SK-N-SH treated with all-trans-retinoic acid at 6 μM for 48 hours (cell line): ENCODE measurements at regions not wholly inside any gene's neighbourhood (a gene's known extent, or its start where the extent isn't known, plus 50 kb on each side); places are given as distances from the start of the nearest gene placed in this dataset.

Experiments
- ATAC-seq: fragments of 200-7000 bp; cut with Tn5 transposase; 3 replicates; pipeline ENCODE4 v1.9.1; 2020; ENCODE audit warnings: mild to moderate bottlenecking, moderate library complexity
- ARNTL ChIP-seq: fragments of 450-650 bp; formaldehyde crosslinking; IDR thresholded peaks from 2 replicates; pipeline ENCODE4 v1.5.0; 2020; ENCODE audit warnings: low read depth, mild to moderate bottlenecking, moderate library complexity, borderline replicate concordance
- BACH2 ChIP-seq: fragments of 250-450 bp; sonication (Bioruptor Pico); IDR thresholded peaks from 2 replicates; pipeline ENCODE4 v1.9.0; 2021; ENCODE audit warnings: mild to moderate bottlenecking, borderline replicate concordance
- CSDC2 ChIP-seq: fragments of 250-450 bp; sonication (Bioruptor Pico); IDR thresholded peaks from 2 replicates; pipeline ENCODE4 v1.5.0; 2020; ENCODE audit warnings: mild to moderate bottlenecking, moderate library complexity
- ESRRG ChIP-seq: fragments of 250-450 bp; sonication (Bioruptor Pico); IDR thresholded peaks from 2 replicates; pipeline ENCODE4 v1.6.1; 2021; ENCODE audit warnings: mild to moderate bottlenecking
- GLIS3 ChIP-seq: fragments of 250-450 bp; sonication (Bioruptor Pico); IDR thresholded peaks from 2 replicates; pipeline ENCODE4 v1.5.0; 2020; ENCODE audit warnings: mild to moderate bottlenecking, moderate library complexity
- ISL1 ChIP-seq: fragments of 250-450 bp; sonication (Bioruptor Pico); IDR thresholded peaks from 2 replicates; pipeline ENCODE4 v2.1.2; 2022; ENCODE audit warnings: mild to moderate bottlenecking, moderate library complexity
- OSR1 ChIP-seq: fragments of 250-450 bp; sonication (Bioruptor Pico); IDR thresholded peaks from 2 replicates; pipeline ENCODE4 v1.8.0; 2022; ENCODE audit warnings: moderate library complexity, mild to moderate bottlenecking, inconsistent platforms
- PATZ1 ChIP-seq: fragments of 250-450 bp; sonication (Bioruptor Pico); IDR thresholded peaks from 2 replicates; pipeline ENCODE4 v1.8.0; 2020; ENCODE audit warnings: mild to moderate bottlenecking, moderate library complexity, borderline replicate concordance
- PPARA ChIP-seq: fragments of 250-450 bp; sonication (Bioruptor Pico); IDR thresholded peaks from 2 replicates; pipeline ENCODE4 v1.5.0; 2020; ENCODE audit warnings: mild to moderate bottlenecking, borderline replicate concordance
- RARB ChIP-seq: fragments of 250-450 bp; sonication (Bioruptor Pico); IDR thresholded peaks from 2 replicates; pipeline ENCODE4 v1.8.0; 2021; ENCODE audit warnings: mild to moderate bottlenecking, moderate library complexity
- SNAI2 ChIP-seq: fragments of 250-450 bp; sonication (Bioruptor Pico); IDR thresholded peaks from 2 replicates; pipeline ENCODE4 v1.5.0; 2020; ENCODE audit warnings: mild to moderate bottlenecking, moderate library complexity
- TCF4 ChIP-seq: fragments of 250-450 bp; sonication (Bioruptor Pico); IDR thresholded peaks from 2 replicates; pipeline ENCODE4 v1.8.0; 2021; ENCODE audit warnings: mild to moderate bottlenecking, moderate library complexity, borderline replicate concordance
- TOX ChIP-seq: fragments of 250-450 bp; sonication (Bioruptor Pico); IDR thresholded peaks from 2 replicates; pipeline ENCODE4 v1.8.0; 2021; ENCODE audit warnings: mild to moderate bottlenecking, moderate library complexity, borderline replicate concordance
- TSHZ2 ChIP-seq: fragments of 250-450 bp; sonication (Bioruptor Pico); IDR thresholded peaks from 2 replicates; pipeline ENCODE4 v1.5.0; 2020; ENCODE audit warnings: mild to moderate bottlenecking, moderate library complexity
- ZFP3 ChIP-seq: fragments of 250-450 bp; sonication (Bioruptor Pico); IDR thresholded peaks from 2 replicates; pipeline ENCODE4 v1.5.0; 2020; ENCODE audit warnings: mild to moderate bottlenecking, moderate library complexity
- ZFP30 ChIP-seq: fragments of 450-650 bp; formaldehyde crosslinking; IDR thresholded peaks from 2 replicates; pipeline ENCODE4 v1.5.0; 2022; ENCODE audit warnings: mild to moderate bottlenecking, moderate library complexity
- ZNF565 ChIP-seq: fragments of 450-650 bp; formaldehyde crosslinking; conservative IDR thresholded peaks from 2 replicates; pipeline ENCODE4 v1.5.0; 2020; ENCODE audit warnings: low read depth, mild to moderate bottlenecking, moderate library complexity
- ZNF70 ChIP-seq: fragments of 450-650 bp; formaldehyde crosslinking; IDR thresholded peaks from 2 replicates; pipeline ENCODE4 v1.5.0; 2020; ENCODE audit warnings: mild to moderate bottlenecking, moderate library complexity
- ZNF8 ChIP-seq: fragments of 450-650 bp; formaldehyde crosslinking; IDR thresholded peaks from 2 replicates; pipeline ENCODE4 v1.5.0; 2020; ENCODE audit warnings: mild to moderate bottlenecking, moderate library complexity
- TF ChIP-seq, protein P1 (sequence below): fragments of 250-450 bp; sonication (Bioruptor Pico); IDR thresholded peaks from 2 replicates; pipeline ENCODE4 v1.5.1; 2020; ENCODE audit warnings: low read depth, mild to moderate bottlenecking, moderate library complexity
- TF ChIP-seq, protein P2 (sequence below): fragments of 250-450 bp; sonication (Bioruptor Pico); IDR thresholded peaks from 2 replicates; pipeline ENCODE4 v1.8.0; 2021; ENCODE audit warnings: low read depth, mild to moderate bottlenecking, moderate library complexity, borderline replicate concordance
- TF ChIP-seq, protein P3 (sequence below): fragments of 250-450 bp; sonication (Bioruptor Pico); IDR thresholded peaks from 2 replicates; pipeline ENCODE4 v1.5.1; 2021; ENCODE audit warnings: mild to moderate bottlenecking, moderate library complexity

- ATAC-seq = no peak
- TF ChIP-seq PPARA (CRISPR knock-in tag) = no peak
- TF ChIP-seq TOX = no peak
- TF ChIP-seq ISL1 (CRISPR knock-in tag) = no peak
- TF ChIP-seq TCF4 = no peak
- no peak for TF ChIP-seq ZFP3
- TF ChIP-seq, protein P1, sequence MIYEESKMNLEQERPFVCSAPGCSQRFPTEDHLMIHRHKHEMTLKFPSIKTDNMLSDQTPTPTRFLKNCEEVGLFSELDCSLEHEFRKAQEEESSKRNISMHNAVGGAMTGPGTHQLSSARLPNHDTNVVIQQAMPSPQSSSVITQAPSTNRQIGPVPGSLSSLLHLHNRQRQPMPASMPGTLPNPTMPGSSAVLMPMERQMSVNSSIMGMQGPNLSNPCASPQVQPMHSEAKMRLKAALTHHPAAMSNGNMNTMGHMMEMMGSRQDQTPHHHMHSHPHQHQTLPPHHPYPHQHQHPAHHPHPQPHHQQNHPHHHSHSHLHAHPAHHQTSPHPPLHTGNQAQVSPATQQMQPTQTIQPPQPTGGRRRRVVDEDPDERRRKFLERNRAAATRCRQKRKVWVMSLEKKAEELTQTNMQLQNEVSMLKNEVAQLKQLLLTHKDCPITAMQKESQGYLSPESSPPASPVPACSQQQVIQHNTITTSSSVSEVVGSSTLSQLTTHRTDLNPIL = no peak
- no peak for TF ChIP-seq SNAI2
- TF ChIP-seq ZNF70 = no peak
- TF ChIP-seq ZNF8 = no peak
- no peak for TF ChIP-seq ZNF565
- TF ChIP-seq ZFP30 (CRISPR knock-in tag) = no peak
Observed at GRCh38 chr10:3936422-3937040, 151.5 kb upstream of the KLF6 start.

DNA sequence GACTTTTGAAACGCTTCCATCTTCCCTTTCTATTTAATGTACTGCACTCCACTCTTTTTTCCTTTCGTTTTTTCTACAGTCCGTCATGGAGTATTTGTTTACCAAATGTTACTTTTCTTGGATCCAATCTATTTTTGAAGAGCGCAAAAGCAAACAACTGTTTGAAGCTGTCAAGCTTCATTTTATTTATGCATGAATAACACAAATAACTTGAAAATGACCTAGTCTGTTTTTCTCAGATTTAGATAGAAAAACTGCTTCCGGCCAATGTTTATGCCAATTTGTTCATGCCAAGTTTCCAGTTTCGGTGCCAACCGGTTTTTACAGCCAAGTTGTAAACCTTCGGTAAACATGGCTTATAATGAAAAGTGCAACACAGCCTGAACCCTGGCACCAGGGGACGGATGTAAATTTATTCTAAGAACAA, 150.9 kb upstream of the KLF6 start:
- TF ChIP-seq TCF4 = no peak
- no peak for ATAC-seq

- ATAC-seq = no peak
- TF ChIP-seq ESRRG (CRISPR knock-in tag) (no peak), OSR1 (CRISPR knock-in tag) (no peak), ZNF8 (no peak), ZNF70 (no peak), PPARA (CRISPR knock-in tag) (no peak), GLIS3 (CRISPR knock-in tag) (no peak), ISL1 (CRISPR knock-in tag) (no peak), CSDC2 (CRISPR knock-in tag) (no peak), BACH2 (CRISPR knock-in tag) (no peak)
- TF ChIP-seq, protein P2, sequence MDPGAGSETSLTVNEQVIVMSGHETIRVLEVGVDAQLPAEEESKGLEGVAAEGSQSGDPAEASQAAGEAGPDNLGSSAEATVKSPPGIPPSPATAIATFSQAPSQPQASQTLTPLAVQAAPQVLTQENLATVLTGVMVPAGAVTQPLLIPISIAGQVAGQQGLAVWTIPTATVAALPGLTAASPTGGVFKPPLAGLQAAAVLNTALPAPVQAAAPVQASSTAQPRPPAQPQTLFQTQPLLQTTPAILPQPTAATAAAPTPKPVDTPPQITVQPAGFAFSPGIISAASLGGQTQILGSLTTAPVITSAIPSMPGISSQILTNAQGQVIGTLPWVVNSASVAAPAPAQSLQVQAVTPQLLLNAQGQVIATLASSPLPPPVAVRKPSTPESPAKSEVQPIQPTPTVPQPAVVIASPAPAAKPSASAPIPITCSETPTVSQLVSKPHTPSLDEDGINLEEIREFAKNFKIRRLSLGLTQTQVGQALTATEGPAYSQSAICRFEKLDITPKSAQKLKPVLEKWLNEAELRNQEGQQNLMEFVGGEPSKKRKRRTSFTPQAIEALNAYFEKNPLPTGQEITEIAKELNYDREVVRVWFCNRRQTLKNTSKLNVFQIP (CRISPR knock-in tag) = no peak
Observed at GRCh38 chr10:3935141-3935540, 150.1 kb upstream of the KLF6 start.

- no peak for ATAC-seq
- TF ChIP-seq PATZ1 (no peak), ZFP3 (no peak), TCF4 (no peak), ARNTL (CRISPR knock-in tag) (no peak), ISL1 (CRISPR knock-in tag) (no peak), ZNF565 (no peak), ESRRG (CRISPR knock-in tag) (no peak), TOX (no peak), RARB (CRISPR knock-in tag) (no peak), ZNF8 (no peak), SNAI2 (no peak), TSHZ2 (CRISPR knock-in tag) (no peak), ZFP30 (CRISPR knock-in tag) (no peak), OSR1 (CRISPR knock-in tag) (no peak), PPARA (CRISPR knock-in tag) (no peak)
- TF ChIP-seq, protein P3, sequence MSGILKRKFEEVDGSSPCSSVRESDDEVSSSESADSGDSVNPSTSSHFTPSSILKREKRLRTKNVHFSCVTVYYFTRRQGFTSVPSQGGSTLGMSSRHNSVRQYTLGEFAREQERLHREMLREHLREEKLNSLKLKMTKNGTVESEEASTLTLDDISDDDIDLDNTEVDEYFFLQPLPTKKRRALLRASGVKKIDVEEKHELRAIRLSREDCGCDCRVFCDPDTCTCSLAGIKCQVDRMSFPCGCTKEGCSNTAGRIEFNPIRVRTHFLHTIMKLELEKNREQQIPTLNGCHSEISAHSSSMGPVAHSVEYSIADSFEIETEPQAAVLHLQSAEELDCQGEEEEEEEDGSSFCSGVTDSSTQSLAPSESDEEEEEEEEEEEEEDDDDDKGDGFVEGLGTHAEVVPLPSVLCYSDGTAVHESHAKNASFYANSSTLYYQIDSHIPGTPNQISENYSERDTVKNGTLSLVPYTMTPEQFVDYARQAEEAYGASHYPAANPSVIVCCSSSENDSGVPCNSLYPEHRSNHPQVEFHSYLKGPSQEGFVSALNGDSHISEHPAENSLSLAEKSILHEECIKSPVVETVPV (CRISPR knock-in tag) = no peak
- TF ChIP-seq, protein P2 (CRISPR knock-in tag) = no peak
Observed at GRCh38 chr10:3933733-3934132, 148.7 kb upstream of the KLF6 start.
